Ovary (tissue), 3 donors: ENCODE measurements at regions not wholly inside any gene's neighbourhood (a gene's known extent, or its start where the extent isn't known, plus 50 kb on each side); places are given as distances from the start of the nearest gene placed in this dataset.

Source experiments
- EP300 ChIP-seq: sonication (generic); formaldehyde crosslinking; IDR thresholded peaks from one replicate; pipeline ENCODE4 v1.6.1; 2017; ENCODE audit warnings: antibody characterized with exemption
- POLR2A ChIP-seq: fragments of 450-650 bp; IDR thresholded peaks from one replicate; pipeline ENCODE4 v1.6.1; 2017; ENCODE audit warnings: antibody characterized with exemption, mild to moderate bottlenecking, moderate library complexity
- TF ChIP-seq, protein P1 (sequence below), 3 donors: fragments of 450-650 bp in 2 of 3; fragments of 200-600 bp in 1 of 3; IDR thresholded peaks; one replicate each; pipeline versions ENCODE4 v1.5.1 to v1.8.0; 2016 to 2022; ENCODE audit warnings: antibody characterized with exemption in 3 of 3, mild to moderate bottlenecking in 1 of 3
- donor health status: DM: no; HTN: no; CAD: no.

DNA sequence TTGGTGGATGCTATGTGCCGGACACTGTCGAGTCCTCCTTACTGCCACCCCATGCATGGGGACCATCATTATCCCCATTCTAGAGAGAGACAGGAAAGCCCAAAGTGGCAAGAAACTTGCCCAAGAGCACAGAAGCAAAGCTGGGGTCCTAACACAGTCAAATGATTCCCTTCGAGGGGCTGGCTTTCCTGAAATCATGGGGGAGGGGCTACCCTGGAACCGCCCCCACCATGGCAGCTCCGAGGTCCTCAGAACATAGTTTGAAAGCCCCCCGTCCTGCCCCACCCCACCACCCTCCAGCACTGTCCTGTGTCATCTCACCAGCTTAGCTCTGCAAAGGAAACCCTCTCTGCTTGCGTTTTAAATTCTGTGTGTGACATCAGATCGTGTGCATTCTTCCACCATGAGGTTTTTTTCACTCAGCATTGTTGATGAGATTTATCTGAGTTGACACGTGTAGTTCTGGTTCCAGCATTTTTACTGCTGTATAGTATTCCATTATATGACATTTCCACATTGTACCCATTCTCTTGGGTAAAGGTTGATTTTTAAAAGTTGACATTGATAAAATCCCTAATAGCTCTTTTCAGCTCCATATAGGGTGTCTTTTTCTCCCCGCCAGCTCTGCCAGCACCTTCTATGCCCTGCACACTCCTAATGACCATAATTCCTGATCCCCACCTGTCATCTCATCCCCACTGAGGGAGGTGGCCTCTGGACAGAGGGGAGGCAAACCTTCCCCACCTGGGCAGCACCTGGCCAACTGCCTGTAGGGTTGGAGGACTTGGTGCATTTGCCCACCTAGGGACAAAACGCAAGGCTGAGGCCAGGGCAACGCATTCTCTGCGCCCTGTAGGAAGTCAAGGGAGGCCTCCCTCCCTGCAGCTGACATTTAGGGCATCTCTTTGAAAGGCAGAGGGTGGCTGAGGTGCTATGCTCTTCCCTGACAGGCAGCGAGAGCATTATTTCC lies 100.2 kb upstream of the GPR26 start:
- TF ChIP-seq, protein P1, sequence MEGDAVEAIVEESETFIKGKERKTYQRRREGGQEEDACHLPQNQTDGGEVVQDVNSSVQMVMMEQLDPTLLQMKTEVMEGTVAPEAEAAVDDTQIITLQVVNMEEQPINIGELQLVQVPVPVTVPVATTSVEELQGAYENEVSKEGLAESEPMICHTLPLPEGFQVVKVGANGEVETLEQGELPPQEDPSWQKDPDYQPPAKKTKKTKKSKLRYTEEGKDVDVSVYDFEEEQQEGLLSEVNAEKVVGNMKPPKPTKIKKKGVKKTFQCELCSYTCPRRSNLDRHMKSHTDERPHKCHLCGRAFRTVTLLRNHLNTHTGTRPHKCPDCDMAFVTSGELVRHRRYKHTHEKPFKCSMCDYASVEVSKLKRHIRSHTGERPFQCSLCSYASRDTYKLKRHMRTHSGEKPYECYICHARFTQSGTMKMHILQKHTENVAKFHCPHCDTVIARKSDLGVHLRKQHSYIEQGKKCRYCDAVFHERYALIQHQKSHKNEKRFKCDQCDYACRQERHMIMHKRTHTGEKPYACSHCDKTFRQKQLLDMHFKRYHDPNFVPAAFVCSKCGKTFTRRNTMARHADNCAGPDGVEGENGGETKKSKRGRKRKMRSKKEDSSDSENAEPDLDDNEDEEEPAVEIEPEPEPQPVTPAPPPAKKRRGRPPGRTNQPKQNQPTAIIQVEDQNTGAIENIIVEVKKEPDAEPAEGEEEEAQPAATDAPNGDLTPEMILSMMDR (IDR thresholded peaks at IDR 0.05), result no peak
- TF ChIP-seq EP300, result no peak
- TF ChIP-seq POLR2A, result no peak
